SK-N-MC (cell line): ENCODE measurements at regions not wholly inside any gene's neighbourhood (a gene's known extent, or its start where the extent isn't known, plus 50 kb on each side); places are given as distances from the start of the nearest gene placed in this dataset.

Experiments used
- EZH2 ChIP-seq: fragments of 200-600 bp; sonication (generic); IDR thresholded peaks from one replicate; pipeline ENCODE4 v1.6.1; 2017; ENCODE audit warnings: antibody characterized with exemption
- FOXP2 ChIP-seq: optimal IDR thresholded peaks from 2 replicates; pipeline ENCODE3; 2011; ENCODE audit warnings: mild to moderate bottlenecking, moderate library complexity; ENCODE audit not compliant: insufficient read depth; ENCODE audit errors: extremely low read length, control extremely low read depth
- POLR2AphosphoS5 ChIP-seq: IDR thresholded peaks from 2 replicates; pipeline ENCODE4 v1.6.1; 2012; ENCODE audit warnings: mild to moderate bottlenecking, low read depth, low read length, borderline replicate concordance

DNA sequence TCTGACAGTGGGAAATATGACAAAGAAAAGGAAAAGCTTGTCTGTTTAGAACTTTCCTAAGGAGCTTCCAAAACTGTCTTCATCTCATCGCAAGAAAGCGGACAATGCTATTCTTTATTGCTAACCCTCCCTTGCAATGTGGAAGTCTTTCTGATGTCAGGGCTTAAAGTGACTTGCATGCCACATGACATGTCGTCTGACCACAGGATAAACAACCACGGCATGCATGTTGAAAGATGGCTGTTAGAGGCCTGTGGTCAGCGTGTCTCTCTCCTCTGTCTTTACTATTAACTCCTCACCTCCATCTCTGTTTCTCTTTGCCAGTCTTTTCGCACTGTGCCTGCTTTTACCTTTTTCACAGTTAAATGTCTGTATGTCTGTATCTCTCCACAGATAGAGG lies 389.8 kb downstream of the LNPK start:
- no peak for TF ChIP-seq EZH2
- no peak for TF ChIP-seq POLR2AphosphoS5
- no peak for TF ChIP-seq FOXP2
